H1 (cell line): ENCODE measurements at regions not wholly inside any gene's neighbourhood (a gene's known extent, or its start where the extent isn't known, plus 50 kb on each side); places are given as distances from the start of the nearest gene placed in this dataset.

ENCODE experiments used
- CTCF ChIA-PET: fragments of 300-600 bp; sonication (Branson Sonifier 250); formaldehyde crosslinking; loops from one replicate; lab custom pipeline; 2021; ENCODE audit not compliant: partially characterized antibody; lab: Charles Lee
- POLR2A ChIA-PET: fragments of 300-600 bp; sonication (Branson Sonifier 250); formaldehyde crosslinking; loops from one replicate; lab custom pipeline; 2021; ENCODE audit warnings: inconsistent platforms; ENCODE audit not compliant: partially characterized antibody; lab: Charles Lee
- DNase-seq, 2 experiments: peaks; one replicate each; pipeline versions ENCODE4 v3.0.0 to v3.0.0-alpha.2; 2010 to 2022; ENCODE audit warnings: low spot score in 2 of 2, low read depth in 1 of 2, mixed read lengths in 1 of 2
- FAIRE-seq: peaks from 2 replicates; lab custom pipeline; 2011; peaks lifted over from hg19 to GRCh38; lab: Jason Lieb, UNC
- H2AFZ ChIP-seq: 2 replicates; pipeline ENCODE4 v1.8.1; 2012; ENCODE audit warnings: low read length, inconsistent platforms
- H2AK5ac ChIP-seq: 2 replicates; pipeline ENCODE4 v1.6.1; 2013; ENCODE audit warnings: low read depth, low read length
- H2BK120ac ChIP-seq: replicated peaks from 2 replicates; pipeline ENCODE3; 2013; ENCODE audit warnings: low read depth, low read length, inconsistent platforms
- H2BK12ac ChIP-seq: 2 replicates; pipeline ENCODE4 v1.6.1; 2013; ENCODE audit warnings: low read depth, low read length
- H2BK15ac ChIP-seq: 2 replicates; pipeline ENCODE4 v1.6.1; 2013; ENCODE audit warnings: low read length
- H2BK20ac ChIP-seq: 2 replicates; pipeline ENCODE4 v1.6.1; 2013; ENCODE audit warnings: low read length
- H2BK5ac ChIP-seq: 2 replicates; pipeline ENCODE4 v1.6.1; 2013; ENCODE audit warnings: low read depth, low read length
- H3K14ac ChIP-seq: 2 replicates; pipeline ENCODE4 v1.6.1; 2013; ENCODE audit warnings: inconsistent platforms; ENCODE audit not compliant: insufficient read length
- H3K18ac ChIP-seq: 2 replicates; pipeline ENCODE4 v1.6.1; 2013; ENCODE audit warnings: low read length; ENCODE audit errors: extremely low read depth
- H3K23ac ChIP-seq: 2 replicates; pipeline ENCODE4 v1.6.1; 2013; ENCODE audit warnings: inconsistent platforms; ENCODE audit not compliant: insufficient read length
- H3K23me2 ChIP-seq: 2 replicates; pipeline ENCODE4 v1.6.1; 2013; ENCODE audit warnings: low read depth, low read length
- H3K27ac ChIP-seq: 2 replicates; pipeline ENCODE4 v1.6.1; 2011; ENCODE audit warnings: low read depth, low read length, inconsistent platforms
- H3K27me3 ChIP-seq, 4 experiments: replicated peaks in 1 of 4; 1 replicate in 1 of 4; 2 replicates in 3 of 4; pipeline versions ENCODE4 v1.6.1 to v1.8.1; 2011 to 2013; ENCODE audit warnings: low read length in 3 of 4, mild to moderate bottlenecking in 3 of 4, inconsistent platforms in 2 of 4, mixed read lengths in 2 of 4, moderate library complexity in 1 of 4; ENCODE audit not compliant: control insufficient read depth in 3 of 4, insufficient read depth in 3 of 4; ENCODE audit errors: extremely low read depth in 1 of 4
- H3K36me3 ChIP-seq, 4 experiments: 2 replicates each; pipeline versions ENCODE4 v1.6.1 to v1.8.1; 2011 to 2013; ENCODE audit warnings: mild to moderate bottlenecking in 4 of 4, low read length in 3 of 4, moderate library complexity in 2 of 4, control low read depth in 1 of 4, inconsistent platforms in 1 of 4; ENCODE audit not compliant: insufficient read depth in 4 of 4, control insufficient read depth in 2 of 4
- H3K4ac ChIP-seq: replicated peaks from 2 replicates; pipeline ENCODE3; 2013; ENCODE audit warnings: low read length, low read depth, mixed read lengths, inconsistent platforms; ENCODE audit not compliant: insufficient read length
- H3K4me1 ChIP-seq, 4 experiments: replicated peaks in 1 of 4; 1 replicate in 1 of 4; 2 replicates in 3 of 4; pipeline versions ENCODE4 v1.6.1 to v1.8.1; 2011 to 2013; ENCODE audit warnings: low read length in 3 of 4, inconsistent platforms in 2 of 4, mixed read lengths in 1 of 4; ENCODE audit not compliant: insufficient read depth in 4 of 4, control insufficient read depth in 3 of 4
- H3K4me2 ChIP-seq, 2 experiments: 2 replicates each; pipeline versions ENCODE4 v1.6.1 to v1.8.1; 2011 to 2013; ENCODE audit warnings: low read depth in 2 of 2, low read length in 2 of 2, control low read depth in 1 of 2, inconsistent platforms in 1 of 2, mild to moderate bottlenecking in 1 of 2; ENCODE audit not compliant: insufficient read depth in 1 of 2
- H3K4me3 ChIP-seq, 4 experiments: fragments of 200-600, 300-600 bp in 1 of 4; sonication (generic), shearing (Covaris generic), sonication (Bioruptor Twin) in 1 of 4; 2 replicates each; pipeline versions ENCODE4 v1.5.1 to v1.8.1; 2011 to 2016; ENCODE audit warnings: low read length in 4 of 4, low read depth in 3 of 4, control low read depth in 2 of 4, inconsistent platforms in 2 of 4, mild to moderate bottlenecking in 2 of 4, mixed read lengths in 1 of 4, moderate library complexity in 1 of 4; ENCODE audit not compliant: insufficient read depth in 2 of 4; ENCODE audit errors: extremely low read depth in 1 of 4
- H3K56ac ChIP-seq: replicated peaks from 2 replicates; pipeline ENCODE3; 2013; ENCODE audit warnings: low read depth, mild to moderate bottlenecking, mixed read lengths, low read length, inconsistent platforms; ENCODE audit not compliant: insufficient read length
- H3K79me1 ChIP-seq: 2 replicates; pipeline ENCODE4 v1.6.1; 2013; ENCODE audit warnings: low read depth, low read length, control low read depth
- H3K79me2 ChIP-seq, 2 experiments: 2 replicates each; pipeline versions ENCODE4 v1.6.1 to v1.8.1; 2012 to 2013; ENCODE audit warnings: low read length in 2 of 2, mild to moderate bottlenecking in 2 of 2, inconsistent platforms in 1 of 2; ENCODE audit not compliant: insufficient read depth in 2 of 2, control insufficient read depth in 1 of 2
- H3K9ac ChIP-seq, 4 experiments: replicated peaks in 1 of 4; 1 replicate in 1 of 4; 2 replicates in 3 of 4; pipeline versions ENCODE4 v1.6.1 to v1.8.1; 2011 to 2013; ENCODE audit warnings: low read depth in 3 of 4, low read length in 3 of 4, control low read depth in 2 of 4, mild to moderate bottlenecking in 2 of 4, moderate library complexity in 2 of 4, inconsistent platforms in 1 of 4; ENCODE audit errors: extremely low read depth in 1 of 4
- H3K9me3 ChIP-seq, 2 experiments: 2 replicates each; pipeline versions ENCODE4 v1.6.1 to v1.8.1; 2012 to 2013; ENCODE audit warnings: mild to moderate bottlenecking in 2 of 2, moderate library complexity in 2 of 2, control low read depth in 1 of 2, inconsistent platforms in 1 of 2, low read depth in 1 of 2, low read length in 1 of 2, mixed read lengths in 1 of 2; ENCODE audit not compliant: insufficient read depth in 2 of 2
- H4K20me1 ChIP-seq, 2 experiments: replicated peaks in 1 of 2; 2 replicates each; pipeline versions ENCODE3 to v1.8.1; 2011 to 2013; ENCODE audit warnings: inconsistent platforms in 2 of 2, low read length in 2 of 2, mild to moderate bottlenecking in 1 of 2; ENCODE audit not compliant: insufficient read depth in 2 of 2, control insufficient read depth in 1 of 2
- H4K5ac ChIP-seq: 2 replicates; pipeline ENCODE4 v1.6.1; 2013; ENCODE audit warnings: low read length, low read depth, mixed read lengths, inconsistent platforms; ENCODE audit not compliant: insufficient read length
- H4K8ac ChIP-seq: 2 replicates; pipeline ENCODE4 v1.8.0; 2013; ENCODE audit warnings: mild to moderate bottlenecking, moderate library complexity, low read length, inconsistent platforms; ENCODE audit not compliant: insufficient read depth; ENCODE audit errors: extremely low read depth
- H4K91ac ChIP-seq: replicated peaks from 2 replicates; pipeline ENCODE3; 2013; ENCODE audit warnings: low read length, mixed read lengths, inconsistent platforms; ENCODE audit not compliant: insufficient read length
- CHD1 ChIP-seq: IDR thresholded peaks from 2 replicates; pipeline ENCODE4 v1.6.1; 2012; ENCODE audit warnings: low read depth, low read length, improper control_type of control experiment
- MAFK ChIP-seq: IDR thresholded peaks from 2 replicates; pipeline ENCODE4 v1.6.1; 2012; ENCODE audit warnings: low read depth, mild to moderate bottlenecking, improper control_type of control experiment, low read length
- WGBS, 2 experiments: shearing (Covaris generic) in 1 of 2; methylation state at CpG; one replicate each; pipeline versions ENCODE4 v1.1.6 to v1.1.7; 2013 to 2015; ENCODE audit warnings: low lambda C conversion rate in 2 of 2, mixed read lengths in 2 of 2, inconsistent platforms in 1 of 2, low coverage in 1 of 2, missing lambda C conversion rate in 1 of 2; ENCODE audit not compliant: insufficient replicate concordance in 2 of 2, insufficient coverage in 1 of 2, insufficient read length in 1 of 2; ENCODE audit errors: extremely low coverage in 1 of 2, missing lambda C conversion rate in 1 of 2; 5-methylcytosine and 5-hydroxymethylcytosine counted together
- TF ChIP-seq, protein P1 (sequence below), 3 experiments: IDR thresholded peaks; 1 replicate in 2 of 3; 2 replicates in 1 of 3; pipeline versions ENCODE4 v1.5.1 to v1.6.1; 2011; ENCODE audit warnings: low read length in 3 of 3, mild to moderate bottlenecking in 3 of 3, inconsistent platforms in 2 of 3, low read depth in 1 of 3, moderate library complexity in 1 of 3; ENCODE audit not compliant: insufficient read depth in 1 of 3; ENCODE audit errors: control extremely low read depth in 1 of 3

DNA sequence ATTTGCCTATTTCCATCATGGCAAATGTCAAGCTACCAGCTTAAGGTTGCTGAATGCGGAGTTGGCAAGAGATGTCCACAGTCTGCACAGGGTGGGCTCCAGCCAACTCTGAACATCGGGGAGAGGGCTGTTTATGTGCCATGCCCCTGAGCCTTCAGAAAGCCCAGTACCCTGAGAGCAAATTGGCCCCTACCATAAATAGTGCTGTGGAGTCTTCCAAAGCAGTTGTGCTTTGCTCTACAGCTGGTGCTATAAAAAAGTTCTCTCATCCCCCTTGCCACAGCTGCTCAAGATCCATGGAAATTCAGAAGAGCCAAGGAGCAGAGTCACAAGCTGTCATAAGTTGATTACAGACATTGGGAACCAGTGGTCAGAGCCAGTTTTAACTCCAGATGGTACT, 85.6 kb upstream of the CLDN14 start:
- CTCF ChIA-PET, result no interaction called here
- FAIRE-seq, result no peak
- 100% methylated on average over 2 of the region's 2 CpGs; no CpG with 5 or more reads in 1 of the 2 experiments for WGBS, 2 experiments

More for the DNA sequence above, 85.6 kb upstream of the CLDN14 start:
- Histone ChIP-seq H3K14ac (no peak overlapping the region), H3K9ac (no peak overlapping the region), H3K79me2 (no peaks in the 10 kb centered on the region), H3K18ac (no peak overlapping the region), H3K4ac (no peak overlapping the region), H3K79me1 (no peaks in the 10 kb centered on the region), H3K27ac (no peak overlapping the region), H4K5ac (no peak overlapping the region), H3K23ac (no peak overlapping the region), H2BK12ac (no peak overlapping the region), H2BK5ac (no peak overlapping the region), H2BK15ac (no peak overlapping the region), H3K27me3 (no peaks in the 10 kb centered on the region; a peak in 1 of 7 replicates), H3K4me1 (no peaks in the 10 kb centered on the region), H3K36me3 (no peaks in the 10 kb centered on the region), H3K4me2 (no peak overlapping the region), H3K4me3 (no peak overlapping the region), H3K56ac (no peak overlapping the region), H4K20me1 (no peaks in the 10 kb centered on the region), H3K9me3 (peaks cover 4 to 5% of the 10 kb centered on the region in 2 experiments; a peak in 3 of 4 replicates), H2AFZ (no peak overlapping the region), H2BK120ac (no peak overlapping the region), H3K23me2 (no peaks in the 10 kb centered on the region), H4K8ac (no peak overlapping the region), H2AK5ac (no peak overlapping the region), H4K91ac (no peak overlapping the region), H2BK20ac (no peak overlapping the region)
- DNase-seq, result no peak
- POLR2A ChIA-PET, result no interaction called here
- TF ChIP-seq MAFK (no peak), CHD1 (no peak)
- TF ChIP-seq, protein P1, sequence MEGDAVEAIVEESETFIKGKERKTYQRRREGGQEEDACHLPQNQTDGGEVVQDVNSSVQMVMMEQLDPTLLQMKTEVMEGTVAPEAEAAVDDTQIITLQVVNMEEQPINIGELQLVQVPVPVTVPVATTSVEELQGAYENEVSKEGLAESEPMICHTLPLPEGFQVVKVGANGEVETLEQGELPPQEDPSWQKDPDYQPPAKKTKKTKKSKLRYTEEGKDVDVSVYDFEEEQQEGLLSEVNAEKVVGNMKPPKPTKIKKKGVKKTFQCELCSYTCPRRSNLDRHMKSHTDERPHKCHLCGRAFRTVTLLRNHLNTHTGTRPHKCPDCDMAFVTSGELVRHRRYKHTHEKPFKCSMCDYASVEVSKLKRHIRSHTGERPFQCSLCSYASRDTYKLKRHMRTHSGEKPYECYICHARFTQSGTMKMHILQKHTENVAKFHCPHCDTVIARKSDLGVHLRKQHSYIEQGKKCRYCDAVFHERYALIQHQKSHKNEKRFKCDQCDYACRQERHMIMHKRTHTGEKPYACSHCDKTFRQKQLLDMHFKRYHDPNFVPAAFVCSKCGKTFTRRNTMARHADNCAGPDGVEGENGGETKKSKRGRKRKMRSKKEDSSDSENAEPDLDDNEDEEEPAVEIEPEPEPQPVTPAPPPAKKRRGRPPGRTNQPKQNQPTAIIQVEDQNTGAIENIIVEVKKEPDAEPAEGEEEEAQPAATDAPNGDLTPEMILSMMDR (IDR thresholded peaks at IDR 0.05; ENCODE audit: control extremely low read depth in 1 of 3, insufficient read depth in 1 of 3, low read depth in 1 of 3, low read length in 3 of 3), result no peak
